GM18867 (cell line): ENCODE measurements at regions not wholly inside any gene's neighbourhood (a gene's known extent, or its start where the extent isn't known, plus 50 kb on each side); places are given as distances from the start of the nearest gene placed in this dataset.

ENCODE experiments used
- ATAC-seq: cut with Tn5 transposase; IDR thresholded peaks from one replicate; pipeline ENCODE4 v1.9.1; 2021; ENCODE audit warnings: mild to moderate bottlenecking, moderate library complexity; ENCODE audit not compliant: unreplicated experiment

DNA sequence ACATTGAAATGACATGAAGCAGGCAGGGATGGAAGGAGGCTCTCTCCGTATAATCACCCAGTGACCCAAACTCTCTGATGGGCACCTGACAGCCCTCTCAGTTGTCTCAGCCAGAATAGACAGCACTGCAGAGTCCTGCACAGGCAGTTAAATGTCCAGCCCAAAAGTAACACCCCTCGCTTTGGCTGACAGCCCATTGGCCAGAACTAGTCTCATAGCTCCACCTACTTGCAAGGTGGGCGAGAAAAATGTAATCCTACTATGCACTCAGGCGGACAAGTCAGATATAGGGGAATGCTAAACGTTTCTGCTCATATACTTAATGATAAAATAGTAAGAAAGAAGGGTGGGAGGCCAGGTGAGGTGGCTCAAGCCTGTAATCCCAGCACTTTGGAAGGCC, 393.5 kb upstream of the JARID2 start:
- ATAC-seq = no peak

DNA sequence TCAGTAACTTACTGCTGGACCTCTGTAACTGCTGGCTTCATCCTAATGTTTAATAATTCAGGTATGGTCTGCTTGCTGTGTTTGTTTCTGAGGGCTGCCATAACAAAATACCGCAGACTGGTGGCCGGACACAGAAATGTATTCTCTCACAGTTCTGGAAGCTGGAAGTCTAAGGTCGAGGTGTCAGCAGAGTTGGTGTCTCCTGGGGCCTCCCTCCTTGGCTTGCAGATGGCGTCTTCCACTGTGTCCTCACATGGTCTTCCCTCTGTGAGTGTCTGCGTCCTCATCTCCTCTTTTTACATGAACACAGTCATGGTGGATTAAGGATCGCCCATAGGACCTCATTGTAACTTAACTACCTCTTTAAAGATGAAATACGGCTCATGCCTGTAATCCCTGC, 389.7 kb upstream of the JARID2 start:
- no peak for ATAC-seq

- ATAC-seq = no peak
Measured at GRCh38 chr6:14857001-14857400, 388.9 kb upstream of the JARID2 start.

GRCh38 chr6:14857501-14857900, 388.4 kb upstream of the JARID2 start:
- ATAC-seq = no peak

DNA sequence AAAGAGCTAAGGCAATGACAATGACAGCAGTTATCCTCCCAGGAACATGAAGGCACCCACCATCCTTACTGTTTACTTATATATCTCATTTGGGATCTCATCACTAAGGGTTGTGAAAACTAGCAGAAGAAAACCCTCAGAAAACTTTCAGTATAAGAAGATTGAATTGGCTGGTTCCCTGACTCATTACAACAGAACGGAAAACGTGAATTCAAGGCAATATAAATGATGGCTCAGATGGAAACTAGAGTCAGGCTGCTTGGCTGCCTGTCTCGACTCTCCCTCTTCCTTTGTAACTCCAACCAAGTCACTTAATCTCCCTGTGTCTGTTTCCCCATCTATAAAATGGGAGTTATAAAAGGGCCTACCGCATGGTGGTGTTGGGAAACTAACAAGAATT, 387.1 kb upstream of the JARID2 start:
- no peak for ATAC-seq

DNA sequence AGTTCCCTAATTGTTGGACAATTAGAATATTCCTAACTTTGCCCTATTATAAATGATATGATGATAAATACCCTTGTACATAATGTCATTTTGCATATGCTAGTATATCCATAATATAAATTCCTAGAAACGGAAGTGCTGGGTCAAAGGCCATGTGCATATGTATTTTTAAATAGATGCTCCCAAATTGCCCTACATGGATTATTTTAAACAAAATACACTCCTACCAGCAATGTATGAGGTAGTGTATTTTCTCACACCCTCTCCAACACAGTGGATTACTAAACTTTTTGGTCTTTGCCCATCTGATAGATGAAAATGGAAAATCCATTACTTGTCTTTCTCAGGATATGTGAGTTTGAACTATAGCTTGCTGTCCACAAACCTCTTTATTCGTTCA, 385.1 kb upstream of the JARID2 start:
- no peak for ATAC-seq

- no peak for ATAC-seq
Measured at GRCh38 chr6:14861491-14861943, 384.4 kb upstream of the JARID2 start.

GRCh38 chr6:14862845-14863244, 383.0 kb upstream of the JARID2 start:
- ATAC-seq = no peak

GRCh38 chr6:14863902-14864850, 381.7 kb upstream of the JARID2 start:
- ATAC-seq = no peak

- no peak for ATAC-seq
Measured at GRCh38 chr6:14865531-14866100, 380.3 kb upstream of the JARID2 start.

DNA sequence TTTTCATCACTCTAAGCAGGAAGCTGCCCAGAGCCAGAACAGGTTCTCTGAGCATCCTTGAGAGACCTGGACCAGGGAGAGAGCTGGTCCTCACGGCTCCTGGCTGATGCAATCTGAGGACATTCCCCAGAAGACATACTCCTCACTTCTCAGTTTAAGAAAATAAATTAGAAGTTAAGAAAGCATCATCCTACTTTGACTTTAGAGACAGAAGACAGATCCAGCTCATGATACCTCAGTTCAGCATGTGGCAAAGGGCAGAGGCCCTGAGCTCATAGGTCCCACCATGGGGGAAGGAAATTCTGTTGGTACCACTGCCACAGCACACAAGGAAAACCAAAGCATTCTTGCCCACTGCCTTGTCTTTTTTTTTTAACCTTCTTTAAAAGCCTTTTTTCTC, 378.1 kb upstream of the JARID2 start:
- no peak for ATAC-seq

- no peak for ATAC-seq
Measured at GRCh38 chr6:14871221-14871620, 374.6 kb upstream of the JARID2 start.

GRCh38 chr6:14873101-14873500, 372.8 kb upstream of the JARID2 start:
- ATAC-seq = no peak

GRCh38 chr6:14873781-14874441, 372.0 kb upstream of the JARID2 start:
- no peak for ATAC-seq

DNA sequence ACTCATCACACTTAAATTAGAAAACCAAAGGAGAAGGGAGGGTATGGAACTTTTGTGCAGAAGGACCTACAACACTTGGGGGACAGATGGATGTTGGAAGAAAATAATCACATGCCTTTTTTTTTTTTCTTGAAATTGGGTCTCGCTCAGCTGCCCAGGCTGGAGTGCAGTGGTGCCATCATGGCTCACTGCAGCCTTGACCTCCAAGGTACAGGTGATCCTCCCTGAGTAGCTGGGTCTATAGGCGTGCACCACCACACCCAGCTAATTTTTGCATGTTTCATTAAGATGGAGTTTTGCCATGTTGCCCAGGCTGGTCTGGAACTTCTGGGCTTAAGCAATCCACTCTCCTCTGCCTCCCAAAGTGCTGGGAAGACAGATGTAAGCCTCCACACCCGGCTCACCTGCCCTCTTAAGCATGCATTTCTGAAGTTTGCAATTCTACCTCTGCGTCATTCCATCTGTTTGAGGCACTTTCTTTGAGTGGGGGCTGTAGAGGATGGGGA, 370.8 kb upstream of the JARID2 start:
- no peak for ATAC-seq

- ATAC-seq = peak; percentile 67
Measured at GRCh38 chr6:14875481-14876063, 370.3 kb upstream of the JARID2 start.

GRCh38 chr6:14876778-14877613, 368.9 kb upstream of the JARID2 start:
- ATAC-seq = peak; percentile 50

DNA sequence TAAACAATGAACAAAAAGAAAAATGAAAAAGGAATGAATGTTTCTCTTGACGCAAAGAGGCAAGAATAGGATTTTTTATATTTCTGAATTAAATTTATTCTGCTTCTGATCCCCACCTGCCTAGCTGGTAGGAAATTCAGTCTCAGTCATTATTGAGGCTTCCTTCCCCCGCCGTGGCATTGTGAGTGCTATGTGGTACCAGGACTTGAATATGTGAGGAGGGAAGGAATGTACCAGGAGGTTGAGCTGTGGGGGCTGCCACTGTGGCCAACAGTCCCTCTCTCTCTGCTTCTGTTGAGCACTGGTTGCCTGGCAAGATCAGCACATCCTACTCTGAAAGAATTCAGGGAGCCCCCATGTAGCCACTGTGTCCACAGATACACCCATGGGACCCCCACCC, 368.1 kb upstream of the JARID2 start:
- no peak for ATAC-seq

- no peak for ATAC-seq
Measured at GRCh38 chr6:14880052-14880451, 365.8 kb upstream of the JARID2 start.

GRCh38 chr6:14880677-14881076, 365.2 kb upstream of the JARID2 start:
- ATAC-seq = no peak
